GM12864 (cell line): ENCODE measurements at regions not wholly inside any gene's neighbourhood (a gene's known extent, or its start where the extent isn't known, plus 50 kb on each side); places are given as distances from the start of the nearest gene placed in this dataset.

Experiments
- DNase-seq: peaks from one replicate; pipeline ENCODE4 v3.0.0-alpha.2; 2011; ENCODE audit warnings: low read depth
- H3K4me3 ChIP-seq: 2 replicates; pipeline ENCODE4 v1.5.1; 2011; ENCODE audit warnings: mild to moderate bottlenecking, low read depth, low read length, control low read depth
- CTCF ChIP-seq: IDR thresholded peaks from 2 replicates; pipeline ENCODE4 v1.5.1; 2011; ENCODE audit warnings: low read depth, mild to moderate bottlenecking, moderate library complexity, low read length, control low read depth, inconsistent platforms; ENCODE audit errors: missing control alignments

- no peak for TF ChIP-seq CTCF
- H3K4me3 ChIP-seq, result no peak overlapping the region
- no peak for DNase-seq
Measured at GRCh38 chr21:19684328-19684727, 1280.7 kb upstream of the TMPRSS15 start.

- H3K4me3 ChIP-seq, result no peak overlapping the region
- no peak for TF ChIP-seq CTCF
- no peak for DNase-seq
Measured at GRCh38 chr21:19692231-19692630, 1288.6 kb upstream of the TMPRSS15 start.

- no peak overlapping the region for H3K4me3 ChIP-seq
- DNase-seq, result no peak
- TF ChIP-seq CTCF, result no peak
Measured at GRCh38 chr21:19695796-19696195, 1292.2 kb upstream of the TMPRSS15 start.

- no peak overlapping the region for H3K4me3 ChIP-seq
- no peak for TF ChIP-seq CTCF
- DNase-seq, result no peak
Measured at GRCh38 chr21:19700476-19700875, 1296.9 kb upstream of the TMPRSS15 start.

- no peak for TF ChIP-seq CTCF
- no peak for DNase-seq
- no peak overlapping the region for H3K4me3 ChIP-seq
Measured at GRCh38 chr21:19702726-19703125, 1295.5 kb upstream of the NCAM2 start.

GRCh38 chr21:19704832-19705231 lies 1293.4 kb upstream of the NCAM2 start:
- TF ChIP-seq CTCF, result no peak
- DNase-seq, result no peak
- H3K4me3 ChIP-seq, result no peak overlapping the region

GRCh38 chr21:19712441-19712840 lies 1285.8 kb upstream of the NCAM2 start:
- no peak for TF ChIP-seq CTCF
- DNase-seq, result no peak
- H3K4me3 ChIP-seq, result no peak overlapping the region
